PC-9 (cell line): ENCODE measurements at regions not wholly inside any gene's neighbourhood (a gene's known extent, or its start where the extent isn't known, plus 50 kb on each side); places are given as distances from the start of the nearest gene placed in this dataset.

Experiments
- CTCF ChIP-seq: fragments of 200-600 bp; sonication (generic); conservative IDR thresholded peaks from 2 replicates; pipeline ENCODE4 v1.6.1; 2017; ENCODE audit warnings: mixed run types, antibody characterized with exemption, mild to moderate bottlenecking, moderate library complexity
- EZH2 ChIP-seq: fragments of 200-600 bp; sonication (generic); IDR thresholded peaks from 2 replicates; pipeline ENCODE4 v1.8.0; 2017; ENCODE audit warnings: antibody characterized with exemption, low read depth

- TF ChIP-seq CTCF, result no peak
- TF ChIP-seq EZH2, result no peak
Measured at GRCh38 chr4:35506161-35506560, 738.2 kb downstream of the ARAP2 start.
